ENCODE measurements at regions not wholly inside any gene's neighbourhood (a gene's known extent, or its start where the extent isn't known, plus 50 kb on each side); places are given as distances from the start of the nearest gene placed in this dataset.

DNA sequence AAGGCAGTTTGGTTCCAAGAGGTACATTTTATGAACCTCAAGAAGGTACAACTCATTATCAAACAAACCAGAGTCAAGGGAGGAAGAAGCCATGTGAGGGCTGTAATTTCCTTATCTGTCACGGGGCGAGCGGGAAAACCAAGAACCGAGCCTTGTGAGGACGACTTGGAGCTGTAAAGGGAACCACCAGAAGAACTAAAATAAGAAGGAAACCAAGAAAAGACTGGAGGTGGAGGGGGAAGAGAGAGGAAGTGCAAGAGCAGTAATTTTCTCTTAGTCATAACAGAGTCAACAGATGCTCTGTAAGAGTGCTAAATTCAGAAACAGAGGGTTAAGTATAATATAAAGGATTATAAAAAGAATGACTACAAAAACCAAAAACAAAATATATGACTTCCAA lies 127.1 kb downstream of the DIRAS2 start:
- POLR2A ChIA-PET, result no interaction called here
- Histone ChIP-seq H3K9me3 (ENCODE audit: control insufficient read depth, insufficient read depth, low read depth, low read length) (no peaks in the 10 kb centered on the region), H3K4me1 (ENCODE audit: control insufficient read depth, insufficient read depth, low read length) (no peaks in the 10 kb centered on the region), H3K27ac (ENCODE audit: extremely low read depth, low read depth, low read length) (no peak overlapping the region), H3K4me3 (ENCODE audit: low read depth, low read length) (no peak overlapping the region), H3K36me3 (ENCODE audit: control insufficient read depth in 2 of 2, insufficient read depth in 1 of 2, low read length in 2 of 2) (no peaks in the 10 kb centered on the region)
- TF ChIP-seq, protein P1, sequence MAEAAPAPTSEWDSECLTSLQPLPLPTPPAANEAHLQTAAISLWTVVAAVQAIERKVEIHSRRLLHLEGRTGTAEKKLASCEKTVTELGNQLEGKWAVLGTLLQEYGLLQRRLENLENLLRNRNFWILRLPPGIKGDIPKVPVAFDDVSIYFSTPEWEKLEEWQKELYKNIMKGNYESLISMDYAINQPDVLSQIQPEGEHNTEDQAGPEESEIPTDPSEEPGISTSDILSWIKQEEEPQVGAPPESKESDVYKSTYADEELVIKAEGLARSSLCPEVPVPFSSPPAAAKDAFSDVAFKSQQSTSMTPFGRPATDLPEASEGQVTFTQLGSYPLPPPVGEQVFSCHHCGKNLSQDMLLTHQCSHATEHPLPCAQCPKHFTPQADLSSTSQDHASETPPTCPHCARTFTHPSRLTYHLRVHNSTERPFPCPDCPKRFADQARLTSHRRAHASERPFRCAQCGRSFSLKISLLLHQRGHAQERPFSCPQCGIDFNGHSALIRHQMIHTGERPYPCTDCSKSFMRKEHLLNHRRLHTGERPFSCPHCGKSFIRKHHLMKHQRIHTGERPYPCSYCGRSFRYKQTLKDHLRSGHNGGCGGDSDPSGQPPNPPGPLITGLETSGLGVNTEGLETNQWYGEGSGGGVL (tag by site-specific recombination; IDR thresholded peaks at IDR 0.05), result no peak
- TF ChIP-seq, protein P2, sequence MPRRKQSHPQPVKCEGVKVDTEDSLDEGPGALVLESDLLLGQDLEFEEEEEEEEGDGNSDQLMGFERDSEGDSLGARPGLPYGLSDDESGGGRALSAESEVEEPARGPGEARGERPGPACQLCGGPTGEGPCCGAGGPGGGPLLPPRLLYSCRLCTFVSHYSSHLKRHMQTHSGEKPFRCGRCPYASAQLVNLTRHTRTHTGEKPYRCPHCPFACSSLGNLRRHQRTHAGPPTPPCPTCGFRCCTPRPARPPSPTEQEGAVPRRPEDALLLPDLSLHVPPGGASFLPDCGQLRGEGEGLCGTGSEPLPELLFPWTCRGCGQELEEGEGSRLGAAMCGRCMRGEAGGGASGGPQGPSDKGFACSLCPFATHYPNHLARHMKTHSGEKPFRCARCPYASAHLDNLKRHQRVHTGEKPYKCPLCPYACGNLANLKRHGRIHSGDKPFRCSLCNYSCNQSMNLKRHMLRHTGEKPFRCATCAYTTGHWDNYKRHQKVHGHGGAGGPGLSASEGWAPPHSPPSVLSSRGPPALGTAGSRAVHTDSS (tag by site-specific recombination; IDR thresholded peaks at IDR 0.05), result no peak
- TF ChIP-seq MZF1 (tag by site-specific recombination; IDR thresholded peaks at IDR 0.05; ENCODE audit: borderline replicate concordance), result no peak
- TF ChIP-seq, protein P3, sequence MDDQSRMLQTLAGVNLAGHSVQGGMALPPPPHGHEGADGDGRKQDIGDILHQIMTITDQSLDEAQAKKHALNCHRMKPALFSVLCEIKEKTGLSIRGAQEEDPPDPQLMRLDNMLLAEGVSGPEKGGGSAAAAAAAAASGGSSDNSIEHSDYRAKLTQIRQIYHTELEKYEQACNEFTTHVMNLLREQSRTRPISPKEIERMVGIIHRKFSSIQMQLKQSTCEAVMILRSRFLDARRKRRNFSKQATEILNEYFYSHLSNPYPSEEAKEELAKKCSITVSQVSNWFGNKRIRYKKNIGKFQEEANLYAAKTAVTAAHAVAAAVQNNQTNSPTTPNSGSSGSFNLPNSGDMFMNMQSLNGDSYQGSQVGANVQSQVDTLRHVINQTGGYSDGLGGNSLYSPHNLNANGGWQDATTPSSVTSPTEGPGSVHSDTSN (CRISPR knock-in tag; IDR thresholded peaks at IDR 0.05), result no peak
- CTCF ChIA-PET, result no interaction called here

DNA sequence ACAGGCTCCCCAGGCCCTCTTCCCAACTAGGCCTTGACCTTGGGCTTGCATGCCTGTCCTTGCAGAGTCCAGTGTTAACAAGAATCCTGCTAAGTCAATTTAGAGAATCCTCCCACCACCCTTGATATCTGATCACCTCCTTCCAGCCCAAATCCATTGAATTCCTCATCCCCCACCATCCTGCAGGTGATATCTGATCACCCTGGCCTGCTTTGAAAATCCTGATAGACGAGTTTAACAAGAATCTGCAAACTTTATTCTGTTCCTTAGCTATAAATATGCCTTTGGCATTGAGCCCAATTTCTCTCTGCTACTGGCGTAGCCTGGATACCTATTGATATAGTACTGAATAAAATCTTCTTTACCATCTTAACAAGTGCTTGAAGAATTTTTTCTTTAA lies 125.5 kb downstream of the DIRAS2 start:
- CTCF ChIA-PET, result no interaction called here
- no peak overlapping the region for H3K4me3 ChIP-seq (ENCODE audit: low read depth, low read length)
- no peak overlapping the region for H3K27ac ChIP-seq (ENCODE audit: extremely low read depth, low read depth, low read length)
- TF ChIP-seq KLF1 (tag by site-specific recombination; IDR thresholded peaks at IDR 0.05) (no peak), ZNF571 (tag by site-specific recombination; IDR thresholded peaks at IDR 0.05) (no peak), ZBTB48 (tag by site-specific recombination; IDR thresholded peaks at IDR 0.05) (no peak), ZNF311 (tag by site-specific recombination; IDR thresholded peaks at IDR 0.05; ENCODE audit: borderline replicate concordance) (no peak), ZSCAN16 (tag by site-specific recombination; IDR thresholded peaks at IDR 0.05) (no peak), ZNF10 (tag by site-specific recombination; IDR thresholded peaks at IDR 0.05) (no peak), ZNF426 (tag by site-specific recombination; IDR thresholded peaks at IDR 0.05) (no peak)
- H3K9me3 ChIP-seq (ENCODE audit: control insufficient read depth, insufficient read depth, low read depth, low read length), result no peaks in the 10 kb centered on the region
- POLR2A ChIA-PET, result no interaction called here
- H3K36me3 ChIP-seq (ENCODE audit: control insufficient read depth in 2 of 2, insufficient read depth in 1 of 2, low read length in 2 of 2), result no peaks in the 10 kb centered on the region
- no peaks in the 10 kb centered on the region for H3K4me1 ChIP-seq (ENCODE audit: control insufficient read depth, insufficient read depth, low read length)

DNA sequence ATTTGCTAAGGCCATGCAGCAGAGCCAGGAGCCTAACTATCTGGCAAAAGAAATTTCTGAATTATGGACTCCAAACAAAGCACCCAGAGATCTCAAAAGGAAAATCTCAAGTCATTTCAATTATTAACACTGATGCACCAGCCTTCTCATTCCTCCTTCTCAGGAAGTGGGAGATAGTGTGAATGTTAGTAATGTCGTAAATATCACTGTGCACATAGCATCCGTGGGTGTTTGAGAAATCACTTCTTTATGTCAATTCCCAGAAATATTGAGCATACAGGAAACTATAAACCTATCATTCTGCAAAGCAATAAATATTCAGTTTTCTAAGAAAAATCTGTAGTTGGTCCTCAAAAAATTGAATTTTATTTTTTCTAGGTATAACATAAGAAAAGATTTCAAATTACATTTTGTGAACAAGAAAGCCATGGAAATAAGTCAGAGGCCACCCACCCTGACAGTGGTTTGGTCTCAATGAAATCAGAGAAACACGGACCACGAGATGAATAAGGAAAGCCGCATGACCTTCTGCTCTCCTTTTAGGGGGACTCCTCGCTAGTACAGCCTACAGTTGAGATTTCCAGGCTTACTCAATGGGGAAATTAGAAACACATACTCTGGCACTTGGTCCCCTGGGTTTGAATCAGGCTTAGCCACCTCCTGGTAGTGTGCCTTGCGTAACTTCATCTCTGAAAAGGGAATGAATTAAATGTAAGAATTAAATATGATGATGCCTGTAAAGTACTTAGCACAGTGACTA lies 120.6 kb downstream of the DIRAS2 start:
- Histone ChIP-seq H3K36me3 (ENCODE audit: control insufficient read depth in 2 of 2, insufficient read depth in 1 of 2, low read length in 2 of 2) (no peaks in the 10 kb centered on the region), H3K4me3 (ENCODE audit: low read depth, low read length) (no peak overlapping the region), H3K27ac (ENCODE audit: extremely low read depth, low read depth, low read length) (no peak overlapping the region), H3K9me3 (ENCODE audit: control insufficient read depth, insufficient read depth, low read depth, low read length) (no peaks in the 10 kb centered on the region), H3K4me1 (ENCODE audit: control insufficient read depth, insufficient read depth, low read length) (no peaks in the 10 kb centered on the region)
- ChIA-PET POLR2A (no interaction called here), CTCF (no interaction called here)
- TF ChIP-seq ZNF521 (tag by site-specific recombination; IDR thresholded peaks at IDR 0.05), result no peak
- TF ChIP-seq ZNF600 (tag by site-specific recombination; IDR thresholded peaks at IDR 0.05), result no peak
- TF ChIP-seq, protein P4, sequence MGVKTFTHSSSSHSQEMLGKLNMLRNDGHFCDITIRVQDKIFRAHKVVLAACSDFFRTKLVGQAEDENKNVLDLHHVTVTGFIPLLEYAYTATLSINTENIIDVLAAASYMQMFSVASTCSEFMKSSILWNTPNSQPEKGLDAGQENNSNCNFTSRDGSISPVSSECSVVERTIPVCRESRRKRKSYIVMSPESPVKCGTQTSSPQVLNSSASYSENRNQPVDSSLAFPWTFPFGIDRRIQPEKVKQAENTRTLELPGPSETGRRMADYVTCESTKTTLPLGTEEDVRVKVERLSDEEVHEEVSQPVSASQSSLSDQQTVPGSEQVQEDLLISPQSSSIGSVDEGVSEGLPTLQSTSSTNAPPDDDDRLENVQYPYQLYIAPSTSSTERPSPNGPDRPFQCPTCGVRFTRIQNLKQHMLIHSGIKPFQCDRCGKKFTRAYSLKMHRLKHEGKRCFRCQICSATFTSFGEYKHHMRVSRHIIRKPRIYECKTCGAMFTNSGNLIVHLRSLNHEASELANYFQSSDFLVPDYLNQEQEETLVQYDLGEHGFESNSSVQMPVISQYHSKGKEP (tag by site-specific recombination; IDR thresholded peaks at IDR 0.05), result no peak
- TF ChIP-seq ZNF658 (tag by site-specific recombination; IDR thresholded peaks at IDR 0.05), result no peak
- no peak for TF ChIP-seq GLI4 (tag by site-specific recombination; IDR thresholded peaks at IDR 0.05)
- TF ChIP-seq ZNF302 (tag by site-specific recombination; IDR thresholded peaks at IDR 0.05; ENCODE audit: low read depth), result no peak
